ENCODE measurements at regions not wholly inside any gene's neighbourhood (a gene's known extent, or its start where the extent isn't known, plus 50 kb on each side); places are given as distances from the start of the nearest gene placed in this dataset.

GRCh38 chr10:33935350-33935749 is 600.9 kb upstream of the NRP1 start:
- Mint-ChIP-seq H3K4me3 (ENCODE audit: unreplicated experiment) (no peak overlapping the region), H3K27me3 (ENCODE audit: unreplicated experiment) (peaks cover 21% of the 10 kb centered on the region), H3K9me3 (ENCODE audit: unreplicated experiment) (no peaks in the 10 kb centered on the region), H3K27ac (ENCODE audit: unreplicated experiment) (no peak overlapping the region), H3K36me3 (ENCODE audit: unreplicated experiment) (no peaks in the 10 kb centered on the region), H3K4me1 (ENCODE audit: unreplicated experiment) (peaks cover 2% of the 10 kb centered on the region)
- no peak for DNase-seq (ENCODE audit: extremely low spot score, unreplicated experiment)
- TF ChIP-seq CTCF (IDR thresholded peaks at IDR 0.05): no peak

- Mint-ChIP-seq H3K9me3 (ENCODE audit: unreplicated experiment) (no peaks in the 10 kb centered on the region), H3K27me3 (ENCODE audit: unreplicated experiment) (peaks cover 21% of the 10 kb centered on the region), H3K4me1 (ENCODE audit: unreplicated experiment) (no peaks in the 10 kb centered on the region), H3K27ac (ENCODE audit: unreplicated experiment) (no peak overlapping the region), H3K36me3 (ENCODE audit: unreplicated experiment) (no peaks in the 10 kb centered on the region), H3K4me3 (ENCODE audit: unreplicated experiment) (no peak overlapping the region)
- no peak for DNase-seq (ENCODE audit: extremely low spot score, unreplicated experiment)
- no peak for TF ChIP-seq CTCF (IDR thresholded peaks at IDR 0.05)
These were observed 595.6 kb upstream of the NRP1 start for GRCh38 chr10:33930079-33930478.

GRCh38 chr10:33927347-33927746 is 592.9 kb upstream of the NRP1 start:
- no peak for DNase-seq (ENCODE audit: extremely low spot score, unreplicated experiment)
- no peaks in the 10 kb centered on the region for H3K4me1 Mint-ChIP-seq (ENCODE audit: unreplicated experiment)
- no peak for TF ChIP-seq CTCF (IDR thresholded peaks at IDR 0.05)

GRCh38 chr10:33921970-33922605 is 587.6 kb upstream of the NRP1 start:
- no peak overlapping the region for H3K4me3 Mint-ChIP-seq (ENCODE audit: unreplicated experiment)
- TF ChIP-seq CTCF (IDR thresholded peaks at IDR 0.05): no peak
- no peak for DNase-seq (ENCODE audit: extremely low spot score, unreplicated experiment)
- H3K9me3 Mint-ChIP-seq (ENCODE audit: unreplicated experiment): no peaks in the 10 kb centered on the region
- H3K27me3 Mint-ChIP-seq (ENCODE audit: unreplicated experiment): peaks cover 11% of the 10 kb centered on the region
- no peak overlapping the region for H3K27ac Mint-ChIP-seq (ENCODE audit: unreplicated experiment)
- no peaks in the 10 kb centered on the region for H3K36me3 Mint-ChIP-seq (ENCODE audit: unreplicated experiment)
- no peaks in the 10 kb centered on the region for H3K4me1 Mint-ChIP-seq (ENCODE audit: unreplicated experiment)

More at GRCh38 chr10:33927347-33927746, 592.9 kb upstream of the NRP1 start:
- Mint-ChIP-seq H3K9me3 (ENCODE audit: unreplicated experiment) (no peaks in the 10 kb centered on the region), H3K27ac (ENCODE audit: unreplicated experiment) (no peak overlapping the region), H3K27me3 (ENCODE audit: unreplicated experiment) (peaks cover 20% of the 10 kb centered on the region), H3K4me3 (ENCODE audit: unreplicated experiment) (no peak overlapping the region), H3K36me3 (ENCODE audit: unreplicated experiment) (no peaks in the 10 kb centered on the region)

GRCh38 chr10:33920351-33920750 is 585.9 kb upstream of the NRP1 start:
- Mint-ChIP-seq H3K36me3 (ENCODE audit: unreplicated experiment) (no peaks in the 10 kb centered on the region), H3K27ac (ENCODE audit: unreplicated experiment) (no peak overlapping the region), H3K9me3 (ENCODE audit: unreplicated experiment) (no peaks in the 10 kb centered on the region), H3K27me3 (ENCODE audit: unreplicated experiment) (peaks cover 12% of the 10 kb centered on the region), H3K4me3 (ENCODE audit: unreplicated experiment) (no peak overlapping the region), H3K4me1 (ENCODE audit: unreplicated experiment) (no peaks in the 10 kb centered on the region)
- DNase-seq (ENCODE audit: extremely low spot score, unreplicated experiment): no peak
- TF ChIP-seq CTCF (IDR thresholded peaks at IDR 0.05): no peak

Measured in osteocyte (in vitro differentiated cells).